Activated CD4-positive, alpha-beta T cell treated with anti-CD3 and anti-CD28 coated beads, Interleukin-2, amount 50 U/mL, for 24 hours (primary cell): ENCODE measurements at regions not wholly inside any gene's neighbourhood (a gene's known extent, or its start where the extent isn't known, plus 50 kb on each side); places are given as distances from the start of the nearest gene placed in this dataset.

Experiments
- DNase-seq, 2 donors: peaks; one replicate each; pipeline ENCODE4 v3.0.0-alpha.2; 2020; ENCODE audit warnings: low read depth in 1 of 2, low spot score in 1 of 2

GRCh38 chr12:124489915-124490583 is 77.4 kb downstream of the NCOR2 start:
- no peak for DNase-seq

- DNase-seq, result no peak
Measured at GRCh38 chr12:124489220-124489619, 78.2 kb downstream of the NCOR2 start.

GRCh38 chr12:124488520-124488919 is 78.9 kb downstream of the NCOR2 start:
- no peak for DNase-seq

GRCh38 chr12:124487834-124488165 is 79.6 kb downstream of the NCOR2 start:
- DNase-seq, result no peak

- no peak for DNase-seq
Measured at GRCh38 chr12:124487066-124487833, 80.2 kb downstream of the NCOR2 start.

GRCh38 chr12:124486346-124486963 is 81.0 kb downstream of the NCOR2 start:
- no peak for DNase-seq

GRCh38 chr12:124485371-124485770 is 82.0 kb downstream of the NCOR2 start:
- no peak for DNase-seq

- no peak for DNase-seq
Measured at GRCh38 chr12:124484526-124484953, 82.9 kb downstream of the NCOR2 start.

GRCh38 chr12:124484067-124484466 is 83.3 kb downstream of the NCOR2 start:
- DNase-seq, result no peak

GRCh38 chr12:124482901-124483799 is 84.3 kb downstream of the NCOR2 start:
- DNase-seq, result no peak

- DNase-seq, result no peak
Measured at GRCh38 chr12:124482567-124482893, 84.9 kb downstream of the NCOR2 start.

GRCh38 chr12:124481772-124482566 is 85.4 kb downstream of the NCOR2 start:
- DNase-seq, result no peak

- DNase-seq, result no peak
Measured at GRCh38 chr12:124481257-124481750, 86.1 kb downstream of the NCOR2 start.

GRCh38 chr12:124480469-124481256 is 86.7 kb downstream of the NCOR2 start:
- no peak for DNase-seq

- DNase-seq, result no peak
Measured at GRCh38 chr12:124479680-124480468, 87.5 kb downstream of the NCOR2 start.

GRCh38 chr12:124478985-124479645 is 88.3 kb downstream of the NCOR2 start:
- no peak for DNase-seq

GRCh38 chr12:124478416-124478815 is 89.0 kb downstream of the NCOR2 start:
- no peak for DNase-seq
